ENCODE measurements at regions not wholly inside any gene's neighbourhood (a gene's known extent, or its start where the extent isn't known, plus 50 kb on each side); places are given as distances from the start of the nearest gene placed in this dataset.

DNA sequence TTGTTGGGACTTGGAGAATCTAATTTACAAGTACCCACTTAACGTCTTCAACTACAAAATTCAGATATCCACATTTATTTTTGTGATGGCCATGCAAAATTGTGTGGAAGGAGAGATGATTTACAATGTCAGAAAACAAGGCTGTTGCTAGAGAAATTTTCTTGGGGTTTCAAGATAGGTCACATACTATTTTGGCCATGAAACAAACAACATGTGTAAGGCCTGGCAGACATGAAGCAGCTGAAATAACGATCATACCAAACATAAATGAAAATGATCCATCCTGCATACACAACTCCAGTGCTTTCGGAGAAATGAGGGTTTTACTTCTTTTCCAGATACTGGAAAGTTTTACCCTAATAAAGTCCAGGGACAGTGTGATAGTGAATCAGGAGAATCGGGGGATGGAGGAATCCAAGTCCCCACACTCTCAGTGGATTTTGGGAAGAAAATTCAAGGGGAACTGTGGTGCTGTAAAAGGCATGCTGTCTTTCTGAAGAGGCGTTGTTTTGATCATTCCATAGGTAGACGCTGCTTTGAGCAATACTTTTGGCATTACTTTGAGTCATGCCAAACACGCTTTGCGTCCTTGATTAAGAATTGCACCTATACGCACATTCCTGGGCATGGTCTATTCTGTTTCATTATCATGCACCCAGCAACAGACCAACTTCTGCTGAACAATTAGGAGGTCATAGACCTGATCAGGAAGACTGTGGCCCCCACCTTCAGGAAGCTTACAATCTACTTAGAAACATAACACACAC lies 79.4 kb downstream of the POU3F3 start:
- Histone ChIP-seq H3K4me1 (peaks cover 0 to 5% (median 0%) of the 10 kb centered on the region in 4 donors), H3K36me3 (no peaks in the 10 kb centered on the region), H3K9me3 (no peaks in the 10 kb centered on the region), H3K27ac (no peak overlapping the region), H3K4me3 (no peak overlapping the region), H3K27me3 (no peaks in the 10 kb centered on the region)
- intact Hi-C loops (cut with DNase I) = no loop called here
- ATAC-seq (no peak), DNase-seq (no peak)
- TF ChIP-seq, protein P1, sequence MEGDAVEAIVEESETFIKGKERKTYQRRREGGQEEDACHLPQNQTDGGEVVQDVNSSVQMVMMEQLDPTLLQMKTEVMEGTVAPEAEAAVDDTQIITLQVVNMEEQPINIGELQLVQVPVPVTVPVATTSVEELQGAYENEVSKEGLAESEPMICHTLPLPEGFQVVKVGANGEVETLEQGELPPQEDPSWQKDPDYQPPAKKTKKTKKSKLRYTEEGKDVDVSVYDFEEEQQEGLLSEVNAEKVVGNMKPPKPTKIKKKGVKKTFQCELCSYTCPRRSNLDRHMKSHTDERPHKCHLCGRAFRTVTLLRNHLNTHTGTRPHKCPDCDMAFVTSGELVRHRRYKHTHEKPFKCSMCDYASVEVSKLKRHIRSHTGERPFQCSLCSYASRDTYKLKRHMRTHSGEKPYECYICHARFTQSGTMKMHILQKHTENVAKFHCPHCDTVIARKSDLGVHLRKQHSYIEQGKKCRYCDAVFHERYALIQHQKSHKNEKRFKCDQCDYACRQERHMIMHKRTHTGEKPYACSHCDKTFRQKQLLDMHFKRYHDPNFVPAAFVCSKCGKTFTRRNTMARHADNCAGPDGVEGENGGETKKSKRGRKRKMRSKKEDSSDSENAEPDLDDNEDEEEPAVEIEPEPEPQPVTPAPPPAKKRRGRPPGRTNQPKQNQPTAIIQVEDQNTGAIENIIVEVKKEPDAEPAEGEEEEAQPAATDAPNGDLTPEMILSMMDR (IDR thresholded peaks at IDR 0.05) = no peak
- TF ChIP-seq POLR2A (IDR thresholded peaks at IDR 0.05) = no peak
- 69% methylated on average over 6 of the region's 9 CpGs for whole genome bisulfite sequencing (ENCODE audit: insufficient coverage, low coverage, low lambda C conversion rate, missing lambda C conversion rate)

DNA sequence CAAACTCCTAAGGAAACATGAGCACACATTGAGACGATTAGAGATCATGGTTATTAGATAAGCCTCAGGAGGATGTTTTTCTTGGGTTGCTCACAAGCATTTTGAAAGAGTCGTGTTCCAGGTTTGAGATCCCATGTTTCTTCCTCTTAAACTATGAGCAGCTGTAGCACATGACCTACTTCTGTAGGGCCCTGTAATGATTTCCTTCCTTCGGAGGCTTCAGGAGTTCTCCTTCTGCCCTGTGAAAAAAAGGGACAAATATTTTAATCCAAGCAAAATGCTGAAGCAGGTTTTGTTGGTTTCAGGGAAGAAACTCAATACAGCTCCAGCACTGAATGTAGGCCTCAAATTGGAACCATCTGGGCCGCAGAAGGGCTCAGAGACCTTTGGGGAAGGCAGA lies 82.6 kb downstream of the POU3F3 start:
- Histone ChIP-seq H3K4me1 (peaks cover 0 to 4% (median 0%) of the 10 kb centered on the region in 4 donors), H3K36me3 (no peaks in the 10 kb centered on the region), H3K9me3 (no peaks in the 10 kb centered on the region), H3K27me3 (no peaks in the 10 kb centered on the region), H3K27ac (no peak overlapping the region), H3K4me3 (no peak overlapping the region)
- TF ChIP-seq, protein P1 (IDR thresholded peaks at IDR 0.05) = no peak
- no peak for TF ChIP-seq POLR2A (IDR thresholded peaks at IDR 0.05)
- 45% methylated on average over 4 of the region's 4 CpGs for WGBS (ENCODE audit: insufficient coverage, low coverage, low lambda C conversion rate, missing lambda C conversion rate)
- ATAC-seq = no peak
- intact Hi-C loops (cut with DNase I) = no loop called here
- no peak for DNase-seq

DNA sequence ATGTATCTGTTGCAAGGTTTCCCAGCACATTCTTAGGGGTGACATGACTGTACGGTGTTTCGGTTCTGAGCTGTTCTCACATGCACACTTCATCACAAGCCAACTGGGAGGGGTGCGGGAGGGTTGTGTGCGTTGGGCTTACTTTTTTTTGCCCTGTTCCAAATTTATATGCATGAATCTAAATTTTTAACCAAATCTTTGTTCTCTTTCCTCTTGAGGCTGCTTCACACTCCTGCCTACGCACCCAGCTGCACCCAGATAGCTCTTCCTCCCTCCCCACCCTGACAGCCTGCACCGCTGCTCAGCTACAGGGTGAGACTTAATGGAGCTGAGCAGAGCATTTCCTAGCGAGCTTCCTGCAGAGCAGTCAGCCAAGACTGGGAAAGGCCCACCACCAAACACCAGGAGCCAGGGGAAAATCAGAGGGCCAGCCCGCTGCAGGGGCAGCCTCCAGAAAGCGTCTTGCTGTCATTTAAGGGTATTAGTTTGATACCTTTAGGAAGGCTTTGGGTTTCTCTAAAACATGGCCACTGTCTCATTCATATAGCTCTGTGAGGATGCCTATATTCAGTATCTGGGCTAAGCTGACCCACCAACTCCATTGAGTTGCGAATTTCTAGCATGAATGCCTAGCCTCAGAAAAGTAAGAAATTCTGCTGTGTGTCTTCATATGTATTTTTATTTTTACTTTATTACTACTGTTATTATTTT lies 84.5 kb downstream of the POU3F3 start:
- 66% methylated on average over 6 of the region's 10 CpGs for WGBS (ENCODE audit: insufficient coverage, low coverage, low lambda C conversion rate, missing lambda C conversion rate)
- TF ChIP-seq POLR2A (IDR thresholded peaks at IDR 0.05) = no peak
- TF ChIP-seq, protein P1 (IDR thresholded peaks at IDR 0.05) = no peak
- H3K27ac ChIP-seq = no peak overlapping the region
- ATAC-seq (no peak), DNase-seq (no peak)
- peaks cover 0 to 4% (median 0%) of the 10 kb centered on the region in 4 donors for H3K4me1 ChIP-seq
- intact Hi-C loops (cut with DNase I) = no loop called here
- H3K27me3 ChIP-seq = no peaks in the 10 kb centered on the region
- no peaks in the 10 kb centered on the region for H3K36me3 ChIP-seq
- H3K4me3 ChIP-seq = no peak overlapping the region
- no peaks in the 10 kb centered on the region for H3K9me3 ChIP-seq

DNA sequence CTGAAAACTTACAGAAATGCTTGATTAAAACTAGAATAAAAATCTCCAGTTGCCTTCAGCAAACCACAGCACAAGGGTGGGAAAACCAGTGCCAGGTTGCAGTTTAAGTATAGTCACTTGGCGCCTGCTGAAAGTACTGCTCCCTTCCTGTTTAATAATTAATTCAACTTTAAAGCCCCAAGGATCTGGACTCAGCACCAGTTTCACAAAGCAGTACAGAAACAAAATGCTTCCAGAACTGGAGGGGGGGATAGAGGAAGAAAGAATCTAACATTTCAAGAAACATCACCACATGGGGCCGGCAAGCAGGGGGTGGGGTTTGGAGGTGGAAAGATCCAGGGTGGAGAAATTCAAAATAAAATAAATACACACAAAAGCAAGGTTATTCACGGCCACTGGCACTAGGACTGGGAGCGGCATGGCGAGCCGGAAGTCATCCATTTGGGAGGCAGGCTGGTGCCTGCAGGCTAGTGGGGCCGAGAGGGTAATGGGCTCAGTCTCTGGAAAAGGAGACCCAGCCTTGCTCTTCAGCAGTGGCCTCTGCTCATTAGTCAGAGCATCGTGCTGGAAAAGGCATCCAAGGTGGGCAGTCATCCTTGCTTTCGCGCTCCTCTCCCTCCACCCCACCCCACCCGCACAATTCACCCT lies 85.8 kb downstream of the POU3F3 start:
- H3K36me3 ChIP-seq = no peaks in the 10 kb centered on the region
- H3K9me3 ChIP-seq = no peaks in the 10 kb centered on the region
- ATAC-seq = peak; percentile 77 to 93 (median 86)
- H3K4me1 ChIP-seq = peaks cover 0 to 4% (median 0%) of the 10 kb centered on the region in 4 donors
- intact Hi-C loops (cut with DNase I) = no loop called here
- no peak overlapping the region for H3K4me3 ChIP-seq
- H3K27me3 ChIP-seq = no peaks in the 10 kb centered on the region
- no peak for DNase-seq
- 12% methylated on average over 7 of the region's 11 CpGs for WGBS (ENCODE audit: insufficient coverage, low coverage, low lambda C conversion rate, missing lambda C conversion rate)
- H3K27ac ChIP-seq = no peak overlapping the region
- TF ChIP-seq, protein P1 (IDR thresholded peaks at IDR 0.05) = no peak
- TF ChIP-seq POLR2A (IDR thresholded peaks at IDR 0.05) = no peak

Measured in right lobe of liver (tissue), 6 donors.